ENCODE measurements at regions not wholly inside any gene's neighbourhood (a gene's known extent, or its start where the extent isn't known, plus 50 kb on each side); places are given as distances from the start of the nearest gene placed in this dataset.

DNA sequence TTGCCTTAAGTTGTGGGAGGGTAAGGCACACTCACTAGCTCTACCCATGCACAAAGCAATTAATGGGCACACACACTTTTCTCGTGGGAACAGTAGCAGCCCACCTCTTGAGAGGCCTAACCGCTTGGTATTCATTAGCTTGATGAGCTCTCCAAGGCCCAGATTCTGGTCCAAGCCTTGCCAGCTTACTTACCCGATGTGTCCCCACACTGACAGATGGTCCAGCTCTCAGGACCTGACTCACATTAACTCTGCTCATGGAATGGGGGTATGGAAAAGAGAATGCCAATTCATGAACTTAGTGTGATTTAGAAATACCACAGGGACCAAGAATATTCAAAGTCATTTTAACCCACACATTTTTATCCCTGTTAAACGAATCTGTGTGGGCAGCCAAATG, 106.8 kb upstream of the CACHD1 start:
- no peaks in the 10 kb centered on the region for H3K4me1 ChIP-seq (ENCODE audit: control insufficient read depth, insufficient read depth, low read length, poor library complexity, severe bottlenecking)
- Mint-ChIP-seq H3K27ac (no peak overlapping the region), H3K9me3 (peaks cover 0 to 2% (median 0%) of the 10 kb centered on the region in 7 donors), H3K27me3 (no peaks in the 10 kb centered on the region), H3K4me1 (no peaks in the 10 kb centered on the region), H3K36me3 (no peaks in the 10 kb centered on the region), H3K4me3 (no peak overlapping the region)
- no peaks in the 10 kb centered on the region for H3K9me3 ChIP-seq (ENCODE audit: control insufficient read depth in 2 of 2, low read length in 2 of 2)
- no peak overlapping the region for H3K4me3 ChIP-seq (ENCODE audit: low read depth, low read length)
- no peak for DNase-seq
- H3K36me3 ChIP-seq (ENCODE audit: control insufficient read depth, insufficient read depth, low read length) = no peaks in the 10 kb centered on the region
- no peaks in the 10 kb centered on the region for H3K27me3 ChIP-seq (ENCODE audit: control insufficient read depth, insufficient read depth, low read length)
- no peak overlapping the region for H3K27ac ChIP-seq (ENCODE audit: insufficient read depth, low read length, poor library complexity, severe bottlenecking)
- no peak for ATAC-seq (ENCODE audit: low read depth in 2 of 2)

DNA sequence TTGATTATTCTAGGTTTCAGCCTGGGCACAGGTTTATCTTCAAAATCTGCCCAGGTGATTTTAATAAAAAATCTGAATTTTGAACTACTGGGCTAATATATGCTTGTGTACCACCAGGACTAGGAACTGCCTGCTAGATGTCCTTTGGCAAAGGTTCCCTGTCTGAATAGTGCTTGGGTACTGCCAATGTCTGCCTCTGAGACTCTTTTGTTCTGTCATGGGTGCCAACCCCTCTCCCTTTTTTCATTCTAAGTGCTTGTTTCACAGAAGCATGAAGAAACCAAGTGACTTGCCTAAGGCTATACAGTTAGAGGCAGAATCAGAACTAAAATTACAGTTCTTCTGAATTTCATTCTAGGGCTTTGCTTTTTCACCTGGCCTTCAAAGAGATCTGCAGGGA, 106.3 kb upstream of the CACHD1 start:
- Mint-ChIP-seq H3K36me3 (no peaks in the 10 kb centered on the region), H3K4me3 (no peak overlapping the region), H3K27ac (no peak overlapping the region), H3K4me1 (no peaks in the 10 kb centered on the region), H3K27me3 (no peaks in the 10 kb centered on the region), H3K9me3 (peaks cover 0 to 2% (median 0%) of the 10 kb centered on the region in 7 donors)
- Histone ChIP-seq H3K27me3 (ENCODE audit: control insufficient read depth, insufficient read depth, low read length) (no peaks in the 10 kb centered on the region), H3K36me3 (ENCODE audit: control insufficient read depth, insufficient read depth, low read length) (no peaks in the 10 kb centered on the region), H3K4me1 (ENCODE audit: control insufficient read depth, insufficient read depth, low read length, poor library complexity, severe bottlenecking) (no peaks in the 10 kb centered on the region), H3K9me3 (ENCODE audit: control insufficient read depth in 2 of 2, low read length in 2 of 2) (no peaks in the 10 kb centered on the region), H3K4me3 (ENCODE audit: low read depth, low read length) (no peak overlapping the region), H3K27ac (ENCODE audit: insufficient read depth, low read length, poor library complexity, severe bottlenecking) (no peak overlapping the region)
- no peak for DNase-seq
- no peak for ATAC-seq (ENCODE audit: low read depth in 2 of 2)

DNA sequence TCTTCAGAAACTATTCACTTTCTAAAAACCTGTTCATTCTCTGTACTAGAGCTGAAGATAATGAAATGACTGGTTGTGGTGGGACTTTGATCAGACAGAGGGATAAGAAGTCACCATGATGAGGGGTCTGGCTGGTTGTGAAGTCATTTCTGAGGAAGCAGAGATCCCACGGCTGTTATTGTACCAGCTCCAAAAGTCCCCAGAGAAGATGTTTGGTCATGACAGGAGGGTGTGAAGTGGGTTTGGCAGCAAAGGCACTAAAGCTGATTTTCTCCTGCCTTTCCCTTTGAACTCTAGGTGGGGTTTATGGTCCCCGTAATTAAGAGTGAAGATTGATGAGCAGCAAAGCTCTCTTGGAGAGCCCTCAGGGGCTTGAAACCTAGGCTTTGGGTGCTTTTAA, 103.1 kb upstream of the CACHD1 start:
- DNase-seq = no peak
- H3K27me3 Mint-ChIP-seq = no peaks in the 10 kb centered on the region

DNA sequence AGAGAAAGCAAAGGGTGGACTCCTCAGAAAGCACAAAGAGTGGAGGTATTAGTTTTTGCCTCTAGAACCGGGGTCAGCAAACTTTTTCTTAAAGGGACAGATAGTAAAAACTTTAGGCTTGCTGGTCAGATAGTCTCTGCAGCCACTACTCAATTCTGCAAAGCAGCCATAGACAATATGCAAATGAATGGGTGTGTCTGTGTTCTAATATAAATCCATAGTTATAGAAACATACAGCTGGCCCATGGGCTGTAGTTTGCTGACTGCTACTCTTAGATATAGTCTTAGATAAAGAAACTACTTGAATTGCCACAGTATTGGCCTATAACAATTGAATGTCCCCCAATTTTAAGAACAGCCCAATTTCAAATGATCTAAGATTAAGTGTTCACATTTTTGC, 101.6 kb upstream of the CACHD1 start:
- ATAC-seq (ENCODE audit: low read depth in 2 of 2) (no peak), DNase-seq (no peak)
- H3K9me3 Mint-ChIP-seq = peaks cover 0 to 2% (median 0%) of the 10 kb centered on the region in 7 donors
- H3K36me3 ChIP-seq (ENCODE audit: control insufficient read depth, insufficient read depth, low read length) = no peaks in the 10 kb centered on the region
- H3K27me3 ChIP-seq (ENCODE audit: control insufficient read depth, insufficient read depth, low read length) = no peaks in the 10 kb centered on the region
- no peaks in the 10 kb centered on the region for H3K27me3 Mint-ChIP-seq
- H3K4me1 Mint-ChIP-seq = no peaks in the 10 kb centered on the region
- no peaks in the 10 kb centered on the region for H3K36me3 Mint-ChIP-seq
- no peak overlapping the region for H3K4me3 ChIP-seq (ENCODE audit: low read depth, low read length)
- no peak overlapping the region for H3K27ac ChIP-seq (ENCODE audit: insufficient read depth, low read length, poor library complexity, severe bottlenecking)
- H3K4me1 ChIP-seq (ENCODE audit: control insufficient read depth, insufficient read depth, low read length, poor library complexity, severe bottlenecking) = no peaks in the 10 kb centered on the region
- no peaks in the 10 kb centered on the region for H3K9me3 ChIP-seq (ENCODE audit: control insufficient read depth in 2 of 2, low read length in 2 of 2)
- no peak overlapping the region for H3K4me3 Mint-ChIP-seq
- no peak overlapping the region for H3K27ac Mint-ChIP-seq

More for the DNA sequence above, 103.1 kb upstream of the CACHD1 start:
- Histone ChIP-seq H3K27ac (ENCODE audit: insufficient read depth, low read length, poor library complexity, severe bottlenecking) (no peak overlapping the region), H3K4me1 (ENCODE audit: control insufficient read depth, insufficient read depth, low read length, poor library complexity, severe bottlenecking) (no peaks in the 10 kb centered on the region), H3K4me3 (ENCODE audit: low read depth, low read length) (no peak overlapping the region), H3K9me3 (ENCODE audit: control insufficient read depth in 2 of 2, low read length in 2 of 2) (no peaks in the 10 kb centered on the region), H3K36me3 (ENCODE audit: control insufficient read depth, insufficient read depth, low read length) (no peaks in the 10 kb centered on the region), H3K27me3 (ENCODE audit: control insufficient read depth, insufficient read depth, low read length) (no peaks in the 10 kb centered on the region)
- H3K4me3 Mint-ChIP-seq = no peak overlapping the region
- H3K27ac Mint-ChIP-seq = no peak overlapping the region
- H3K36me3 Mint-ChIP-seq = no peaks in the 10 kb centered on the region
- H3K4me1 Mint-ChIP-seq = no peaks in the 10 kb centered on the region
- peaks cover 0 to 2% (median 0%) of the 10 kb centered on the region in 7 donors for H3K9me3 Mint-ChIP-seq
- no peak for ATAC-seq (ENCODE audit: low read depth in 2 of 2)

DNA sequence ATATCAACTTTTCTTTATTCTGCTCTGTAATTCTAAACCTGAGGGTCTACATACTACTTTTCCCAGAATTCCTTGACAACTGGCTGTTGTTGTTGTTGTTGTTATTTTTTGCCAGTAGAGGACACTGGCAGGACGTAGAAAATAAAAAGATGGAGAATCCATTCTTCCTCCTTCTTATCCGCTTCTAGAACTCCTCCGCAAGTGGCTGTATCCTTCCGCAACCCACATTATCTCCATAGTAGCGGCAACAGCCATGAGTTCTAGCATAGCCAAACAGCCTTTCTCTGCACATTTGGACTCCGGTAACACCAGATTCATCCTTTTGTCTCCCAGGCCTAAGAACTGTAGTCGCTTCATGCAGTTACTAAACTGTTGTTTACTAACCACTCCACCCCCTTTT, 91.1 kb upstream of the CACHD1 start:
- no peak for DNase-seq
- Histone ChIP-seq H3K9me3 (ENCODE audit: control insufficient read depth in 2 of 2, low read length in 2 of 2) (no peaks in the 10 kb centered on the region), H3K36me3 (ENCODE audit: control insufficient read depth, insufficient read depth, low read length) (no peaks in the 10 kb centered on the region), H3K4me3 (ENCODE audit: low read depth, low read length) (no peak overlapping the region), H3K4me1 (ENCODE audit: control insufficient read depth, insufficient read depth, low read length, poor library complexity, severe bottlenecking) (no peaks in the 10 kb centered on the region), H3K27me3 (ENCODE audit: control insufficient read depth, insufficient read depth, low read length) (peaks cover 3% of the 10 kb centered on the region), H3K27ac (ENCODE audit: insufficient read depth, low read length, poor library complexity, severe bottlenecking) (no peak overlapping the region)
- H3K9me3 Mint-ChIP-seq = peaks cover 0 to 4% (median 0%) of the 10 kb centered on the region in 7 donors
- ATAC-seq (ENCODE audit: low read depth in 2 of 2) = no peak
- H3K27me3 Mint-ChIP-seq = no peaks in the 10 kb centered on the region
- no peak overlapping the region for H3K4me3 Mint-ChIP-seq
- no peaks in the 10 kb centered on the region for H3K4me1 Mint-ChIP-seq
- no peaks in the 10 kb centered on the region for H3K36me3 Mint-ChIP-seq
- no peak overlapping the region for H3K27ac Mint-ChIP-seq

DNA sequence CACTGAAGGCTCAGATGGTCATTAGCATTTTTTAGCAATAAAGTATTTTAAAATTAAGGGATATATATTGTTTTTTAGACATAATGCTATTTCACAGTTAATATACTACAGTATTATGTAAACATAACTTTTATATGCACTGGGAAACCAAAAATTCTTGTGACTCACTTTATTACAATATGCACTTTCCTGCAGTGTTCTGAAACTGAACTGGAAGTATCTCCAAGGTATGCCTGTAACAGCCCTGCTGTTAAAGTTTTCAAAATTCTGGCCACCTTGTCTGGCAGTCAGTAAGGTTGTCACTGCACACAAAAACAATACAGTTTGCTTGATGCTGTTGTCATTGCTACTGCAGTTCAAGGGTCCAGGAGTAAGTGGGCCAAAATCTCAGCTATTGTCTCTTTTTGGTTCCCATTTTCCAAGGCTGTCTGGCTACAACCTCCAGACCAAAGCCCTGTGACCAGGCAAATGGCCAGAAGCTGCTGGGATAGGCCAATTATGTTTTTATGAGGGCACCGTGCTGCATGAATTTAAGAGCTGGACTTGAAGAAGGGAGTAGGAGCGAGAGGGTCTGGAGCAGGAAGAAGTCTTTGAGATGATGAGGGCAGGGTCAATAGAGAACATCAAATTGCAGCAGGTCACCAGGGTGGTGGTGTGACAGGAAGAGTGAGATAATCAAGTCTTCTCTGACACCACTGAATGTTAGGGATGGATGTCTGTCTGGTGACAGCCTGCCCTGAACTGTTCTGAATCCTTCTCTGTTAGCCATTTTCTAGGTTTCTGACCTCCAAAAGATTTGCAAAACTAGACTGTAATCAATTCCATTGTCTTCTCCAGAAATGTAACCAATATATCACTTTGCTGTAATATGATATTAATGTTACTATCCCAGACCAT, 82.3 kb upstream of the CACHD1 start:
- H3K4me1 ChIP-seq (ENCODE audit: control insufficient read depth, insufficient read depth, low read length, poor library complexity, severe bottlenecking) = no peaks in the 10 kb centered on the region
- H3K27ac ChIP-seq (ENCODE audit: insufficient read depth, low read length, poor library complexity, severe bottlenecking) = no peak overlapping the region
- peaks cover 7% of the 10 kb centered on the region for H3K27me3 Mint-ChIP-seq
- DNase-seq (no peak), ATAC-seq (ENCODE audit: low read depth in 2 of 2) (no peak)
- no peaks in the 10 kb centered on the region for H3K9me3 ChIP-seq (ENCODE audit: control insufficient read depth in 2 of 2, low read length in 2 of 2)
- no peak overlapping the region for H3K4me3 Mint-ChIP-seq
- H3K4me3 ChIP-seq (ENCODE audit: low read depth, low read length) = no peak overlapping the region
- H3K9me3 Mint-ChIP-seq = peaks cover 0 to 8% (median 0%) of the 10 kb centered on the region in 7 donors
- H3K27ac Mint-ChIP-seq = no peak overlapping the region
- no peaks in the 10 kb centered on the region for H3K4me1 Mint-ChIP-seq
- no peaks in the 10 kb centered on the region for H3K27me3 ChIP-seq (ENCODE audit: control insufficient read depth, insufficient read depth, low read length)
- no peaks in the 10 kb centered on the region for H3K36me3 ChIP-seq (ENCODE audit: control insufficient read depth, insufficient read depth, low read length)
- no peaks in the 10 kb centered on the region for H3K36me3 Mint-ChIP-seq

DNA sequence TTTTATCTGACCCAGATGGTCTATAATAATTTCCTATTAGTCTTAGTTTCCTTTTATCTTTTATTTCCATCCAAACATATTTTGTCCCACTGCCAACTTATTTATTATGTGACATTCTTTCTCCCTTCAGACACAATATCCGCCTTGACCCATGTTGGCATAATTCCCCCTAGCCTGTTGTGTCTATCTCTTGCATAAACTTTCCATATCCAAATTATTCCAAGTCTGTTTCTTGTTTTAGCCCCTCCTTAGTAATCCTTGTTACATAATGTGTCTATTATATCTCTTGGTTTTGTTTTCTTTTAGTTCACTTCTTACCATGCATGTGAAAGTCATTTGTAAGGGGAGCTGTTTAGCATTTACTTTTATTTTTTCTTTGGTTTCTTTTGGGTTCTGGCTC, 81.6 kb upstream of the CACHD1 start:
- H3K36me3 ChIP-seq (ENCODE audit: control insufficient read depth, insufficient read depth, low read length) = no peaks in the 10 kb centered on the region
- H3K4me1 Mint-ChIP-seq = no peaks in the 10 kb centered on the region
- H3K27ac ChIP-seq (ENCODE audit: insufficient read depth, low read length, poor library complexity, severe bottlenecking) = no peak overlapping the region
- no peak overlapping the region for H3K27ac Mint-ChIP-seq
- DNase-seq (no peak), ATAC-seq (ENCODE audit: low read depth in 2 of 2) (no peak)
- H3K4me3 Mint-ChIP-seq = no peak overlapping the region
- H3K27me3 ChIP-seq (ENCODE audit: control insufficient read depth, insufficient read depth, low read length) = no peaks in the 10 kb centered on the region
- no peaks in the 10 kb centered on the region for H3K9me3 ChIP-seq (ENCODE audit: control insufficient read depth in 2 of 2, low read length in 2 of 2)
- peaks cover 0 to 8% (median 0%) of the 10 kb centered on the region in 7 donors for H3K9me3 Mint-ChIP-seq
- no peaks in the 10 kb centered on the region for H3K4me1 ChIP-seq (ENCODE audit: control insufficient read depth, insufficient read depth, low read length, poor library complexity, severe bottlenecking)
- no peak overlapping the region for H3K4me3 ChIP-seq (ENCODE audit: low read depth, low read length)
- no peaks in the 10 kb centered on the region for H3K36me3 Mint-ChIP-seq
- H3K27me3 Mint-ChIP-seq = peaks cover 7% of the 10 kb centered on the region

DNA sequence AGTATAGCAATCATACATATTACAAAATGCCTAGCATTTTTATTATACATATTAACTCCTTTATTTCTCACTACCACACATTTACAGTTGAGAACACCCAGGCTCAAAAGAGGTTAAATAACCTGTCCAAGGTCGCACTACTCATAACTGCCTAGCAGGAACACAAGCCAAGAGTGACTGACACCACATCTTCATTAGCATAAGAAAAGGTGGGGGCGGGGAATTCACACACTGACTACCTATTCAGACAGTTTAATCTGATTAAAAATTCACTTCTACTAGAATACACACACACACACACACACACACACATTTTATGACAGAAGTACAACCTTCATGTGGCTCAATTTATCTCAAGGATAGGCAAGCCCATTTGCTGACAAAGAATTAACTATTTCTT, 77.8 kb upstream of the CACHD1 start:
- H3K4me1 Mint-ChIP-seq = no peaks in the 10 kb centered on the region
- H3K27ac ChIP-seq (ENCODE audit: insufficient read depth, low read length, poor library complexity, severe bottlenecking) = no peak overlapping the region
- H3K36me3 ChIP-seq (ENCODE audit: control insufficient read depth, insufficient read depth, low read length) = no peaks in the 10 kb centered on the region
- no peaks in the 10 kb centered on the region for H3K9me3 ChIP-seq (ENCODE audit: control insufficient read depth in 2 of 2, low read length in 2 of 2)
- no peak for ATAC-seq (ENCODE audit: low read depth in 2 of 2)
- H3K4me3 Mint-ChIP-seq = no peak overlapping the region
- no peak overlapping the region for H3K4me3 ChIP-seq (ENCODE audit: low read depth, low read length)
- no peaks in the 10 kb centered on the region for H3K4me1 ChIP-seq (ENCODE audit: control insufficient read depth, insufficient read depth, low read length, poor library complexity, severe bottlenecking)
- H3K9me3 Mint-ChIP-seq = peaks cover 0 to 8% (median 0%) of the 10 kb centered on the region in 7 donors
- DNase-seq = no peak
- peaks cover 14% of the 10 kb centered on the region for H3K27me3 Mint-ChIP-seq
- H3K27ac Mint-ChIP-seq = no peak overlapping the region
- H3K27me3 ChIP-seq (ENCODE audit: control insufficient read depth, insufficient read depth, low read length) = no peaks in the 10 kb centered on the region
- no peaks in the 10 kb centered on the region for H3K36me3 Mint-ChIP-seq

All from CD4-positive, CD25-positive, alpha-beta regulatory T cell (primary cell).